ENCODE measurements at regions not wholly inside any gene's neighbourhood (a gene's known extent, or its start where the extent isn't known, plus 50 kb on each side); places are given as distances from the start of the nearest gene placed in this dataset.

DNA sequence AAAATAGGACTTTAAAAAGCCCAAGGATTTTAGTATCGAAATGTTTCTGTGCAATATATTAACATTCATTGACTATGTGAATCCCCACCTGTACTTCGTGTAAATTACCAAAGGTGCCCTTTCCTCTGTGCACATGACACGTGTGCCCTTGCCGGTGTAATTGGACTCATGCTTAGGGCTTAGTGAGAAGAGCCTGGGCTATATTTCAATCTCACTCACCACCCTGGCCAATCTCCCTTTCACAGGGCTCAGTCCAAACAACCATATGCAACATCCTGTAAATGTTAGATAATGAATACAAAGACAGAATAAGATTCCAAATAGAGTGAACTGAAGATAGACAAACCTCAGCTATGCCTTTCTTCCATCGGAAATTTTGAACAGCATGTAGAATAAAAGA lies 564.3 kb downstream of the USP25 start:
- TF ChIP-seq, protein P1, sequence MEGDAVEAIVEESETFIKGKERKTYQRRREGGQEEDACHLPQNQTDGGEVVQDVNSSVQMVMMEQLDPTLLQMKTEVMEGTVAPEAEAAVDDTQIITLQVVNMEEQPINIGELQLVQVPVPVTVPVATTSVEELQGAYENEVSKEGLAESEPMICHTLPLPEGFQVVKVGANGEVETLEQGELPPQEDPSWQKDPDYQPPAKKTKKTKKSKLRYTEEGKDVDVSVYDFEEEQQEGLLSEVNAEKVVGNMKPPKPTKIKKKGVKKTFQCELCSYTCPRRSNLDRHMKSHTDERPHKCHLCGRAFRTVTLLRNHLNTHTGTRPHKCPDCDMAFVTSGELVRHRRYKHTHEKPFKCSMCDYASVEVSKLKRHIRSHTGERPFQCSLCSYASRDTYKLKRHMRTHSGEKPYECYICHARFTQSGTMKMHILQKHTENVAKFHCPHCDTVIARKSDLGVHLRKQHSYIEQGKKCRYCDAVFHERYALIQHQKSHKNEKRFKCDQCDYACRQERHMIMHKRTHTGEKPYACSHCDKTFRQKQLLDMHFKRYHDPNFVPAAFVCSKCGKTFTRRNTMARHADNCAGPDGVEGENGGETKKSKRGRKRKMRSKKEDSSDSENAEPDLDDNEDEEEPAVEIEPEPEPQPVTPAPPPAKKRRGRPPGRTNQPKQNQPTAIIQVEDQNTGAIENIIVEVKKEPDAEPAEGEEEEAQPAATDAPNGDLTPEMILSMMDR (conservative IDR thresholded peaks at IDR 0.05; ENCODE audit: control insufficient read depth, insufficient read depth, low read depth, low read length): no peak
- no peak overlapping the region for H3K4me3 ChIP-seq (ENCODE audit: control insufficient read depth, low read depth, low read length)
- DNase-seq (ENCODE audit: low read depth): no peak

DNA sequence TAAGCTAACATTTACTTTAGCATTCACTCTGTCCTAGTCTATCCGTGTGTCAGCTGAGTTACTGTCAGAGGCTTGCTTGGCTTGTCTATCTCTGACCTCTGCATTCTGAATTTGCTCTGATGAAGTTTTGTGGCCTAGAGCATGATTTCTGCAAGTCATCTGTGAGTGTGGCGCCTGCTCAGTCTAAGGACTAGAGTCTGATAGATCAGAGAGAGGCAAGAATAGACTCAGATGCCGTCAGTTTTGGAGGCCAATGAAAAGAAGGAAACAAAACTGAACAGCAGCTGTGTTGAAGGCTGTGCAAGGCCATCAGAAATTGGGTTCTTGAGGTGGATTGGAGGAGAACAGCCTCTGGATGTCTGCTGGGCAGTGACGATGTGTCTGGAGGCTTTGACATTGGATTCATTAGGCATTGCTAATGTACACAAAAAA lies 573.1 kb downstream of the USP25 start:
- H3K4me3 ChIP-seq (ENCODE audit: control insufficient read depth, low read depth, low read length): no peak overlapping the region
- peak; percentile 85 for DNase-seq (ENCODE audit: low read depth)
- TF ChIP-seq, protein P1 (conservative IDR thresholded peaks at IDR 0.05; ENCODE audit: control insufficient read depth, insufficient read depth, low read depth, low read length): no peak

DNA sequence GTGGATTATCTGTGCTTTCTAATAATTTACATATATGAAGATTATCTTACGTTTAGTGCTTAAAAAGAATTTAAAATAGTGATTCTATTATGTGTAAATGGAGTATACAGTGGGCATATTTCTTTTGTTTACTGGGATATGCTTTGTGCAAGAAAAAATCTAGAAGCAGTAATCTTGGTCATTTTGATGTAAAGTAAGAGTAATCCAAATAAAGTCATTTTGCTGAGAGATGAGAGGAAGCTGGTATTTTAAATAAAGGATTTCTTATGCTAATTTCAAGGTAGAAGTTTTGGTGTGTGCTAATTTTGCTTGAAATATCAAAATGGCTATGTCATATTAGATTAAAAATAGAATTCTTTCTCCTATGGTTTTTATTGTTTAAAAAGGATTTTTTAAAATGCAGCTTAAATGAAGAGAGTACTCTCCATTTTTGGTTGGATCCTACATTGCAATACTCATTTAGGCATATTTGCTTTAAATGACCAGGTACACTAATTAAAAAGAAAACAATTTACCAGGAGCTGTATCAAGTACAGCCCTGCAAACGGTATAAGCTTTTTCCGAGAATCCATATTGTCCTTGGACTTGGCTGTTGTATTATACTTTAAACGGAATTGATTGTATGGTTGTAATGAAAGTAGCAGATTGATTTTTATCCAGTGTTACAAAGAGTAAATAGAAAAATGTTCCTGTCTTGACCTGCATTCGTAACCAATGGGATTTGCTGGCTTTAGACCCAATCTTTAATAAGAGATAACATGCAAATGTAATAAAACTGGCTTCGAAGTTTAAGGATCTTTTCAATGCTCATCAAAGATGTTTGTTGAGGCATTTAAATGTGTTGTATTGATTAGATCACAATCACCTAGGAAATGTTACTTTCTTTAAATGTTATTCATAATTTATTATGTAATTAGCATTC lies 574.7 kb downstream of the USP25 start:
- peak; percentile 30 for DNase-seq (ENCODE audit: low read depth)
- H3K4me3 ChIP-seq (ENCODE audit: control insufficient read depth, low read depth, low read length): no peak overlapping the region
- TF ChIP-seq, protein P1 (conservative IDR thresholded peaks at IDR 0.05; ENCODE audit: control insufficient read depth, insufficient read depth, low read depth, low read length): no peak

DNA sequence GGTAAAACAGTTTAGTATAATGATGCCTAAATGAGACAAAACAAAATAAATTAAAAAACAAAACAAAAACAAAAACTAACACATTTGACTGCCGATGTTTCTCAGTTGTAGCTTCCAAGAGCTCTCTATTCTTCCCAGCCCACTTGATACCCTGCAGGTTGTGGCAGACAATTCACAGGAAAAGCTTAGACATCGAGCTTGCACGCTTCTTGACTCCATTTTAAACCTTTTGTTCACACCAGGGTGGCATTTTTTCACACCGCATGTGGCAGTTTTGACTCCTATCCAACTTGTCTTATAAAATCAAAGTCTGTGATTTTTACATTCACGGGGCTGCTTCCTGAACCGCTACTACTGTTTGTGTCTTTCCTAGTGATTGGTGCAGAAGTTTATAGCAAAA lies 575.9 kb downstream of the USP25 start:
- peak overlapping the region; percentile 29 for H3K4me3 ChIP-seq (ENCODE audit: control insufficient read depth, low read depth, low read length)
- DNase-seq (ENCODE audit: low read depth): peak; percentile 67
- TF ChIP-seq, protein P1 (conservative IDR thresholded peaks at IDR 0.05; ENCODE audit: control insufficient read depth, insufficient read depth, low read depth, low read length): no peak

DNA sequence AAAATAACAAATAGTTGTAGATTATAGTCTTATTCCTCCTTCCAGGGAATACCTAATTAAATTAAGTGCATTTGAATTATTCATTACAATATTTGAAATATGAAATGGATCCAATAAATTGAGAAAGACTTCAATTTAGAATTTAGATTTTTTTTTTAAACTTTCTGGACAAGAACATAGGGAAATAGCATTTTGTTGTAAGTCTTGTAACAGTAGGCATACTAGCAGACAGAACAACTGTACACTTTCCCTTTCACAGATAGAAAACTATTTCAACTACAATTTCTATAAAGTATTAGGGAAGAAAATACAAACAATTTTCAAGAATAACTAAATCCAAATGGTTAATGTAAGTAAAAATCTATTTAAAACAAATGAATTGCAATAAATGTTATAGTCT lies 577.5 kb downstream of the USP25 start:
- TF ChIP-seq, protein P1 (conservative IDR thresholded peaks at IDR 0.05; ENCODE audit: control insufficient read depth, insufficient read depth, low read depth, low read length): no peak
- DNase-seq (ENCODE audit: low read depth): no peak
- H3K4me3 ChIP-seq (ENCODE audit: control insufficient read depth, low read depth, low read length): peak overlapping the region; percentile 41

DNA sequence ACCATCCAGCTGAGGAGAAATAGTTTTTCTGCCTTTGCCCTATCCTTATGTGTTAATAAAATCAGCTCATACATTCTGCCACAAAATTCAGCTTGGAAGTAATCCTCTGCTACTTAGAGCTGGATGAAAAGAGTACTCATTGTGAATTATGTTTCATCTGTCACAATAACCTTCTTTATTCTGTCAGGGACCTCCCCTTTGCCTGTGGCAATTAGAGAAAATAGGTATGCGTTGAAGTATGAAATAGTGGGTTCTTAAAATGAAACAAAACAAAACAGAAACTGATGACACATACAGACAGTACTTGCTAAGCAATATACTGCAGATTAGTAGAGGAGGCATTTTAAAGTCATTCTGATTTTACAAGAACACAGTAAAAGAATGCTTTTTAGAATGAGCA lies 578.5 kb downstream of the USP25 start:
- DNase-seq (ENCODE audit: low read depth): peak; percentile 64
- TF ChIP-seq, protein P1 (conservative IDR thresholded peaks at IDR 0.05; ENCODE audit: control insufficient read depth, insufficient read depth, low read depth, low read length): no peak
- H3K4me3 ChIP-seq (ENCODE audit: control insufficient read depth, low read depth, low read length): peak overlapping the region; percentile 41

Measured in fibroblast of mammary gland (primary cell).